Bronchial epithelial cell (primary cell): ENCODE measurements at regions not wholly inside any gene's neighbourhood (a gene's known extent, or its start where the extent isn't known, plus 50 kb on each side); places are given as distances from the start of the nearest gene placed in this dataset.

ENCODE experiments used
- DNase-seq: peaks from one replicate; pipeline ENCODE4 v3.0.0-alpha.2; 2010; ENCODE audit warnings: low read depth
- FAIRE-seq: peaks from 2 replicates; lab custom pipeline; 2011; peaks lifted over from hg19 to GRCh38; lab: Jason Lieb, UNC
- H3K27me3 ChIP-seq: 2 replicates; pipeline ENCODE4 v1.5.1; 2011; ENCODE audit warnings: low read length; ENCODE audit not compliant: control insufficient read depth, insufficient read depth
- H3K36me3 ChIP-seq: 2 replicates; pipeline ENCODE4 v1.5.1; 2011; ENCODE audit warnings: low read length; ENCODE audit not compliant: control insufficient read depth, insufficient read depth
- H3K4me3 ChIP-seq: 2 replicates; pipeline ENCODE4 v1.5.1; 2011; ENCODE audit warnings: mild to moderate bottlenecking, low read depth, low read length, control low read depth
- CTCF ChIP-seq: IDR thresholded peaks from 2 replicates; pipeline ENCODE4 v1.5.1; 2011; ENCODE audit warnings: mild to moderate bottlenecking, moderate library complexity, low read length, control low read depth, inconsistent platforms; ENCODE audit not compliant: insufficient read depth, severe bottlenecking

GRCh38 chr11:87917111-87917510 lies 258.1 kb downstream of the RAB38 start:
- no peak for FAIRE-seq

GRCh38 chr11:87909178-87909577 lies 266.1 kb downstream of the RAB38 start:
- Histone ChIP-seq H3K27me3 (no peaks in the 10 kb centered on the region), H3K36me3 (no peaks in the 10 kb centered on the region), H3K4me3 (no peak overlapping the region)
- no peak for TF ChIP-seq CTCF
- no peak for FAIRE-seq
- no peak for DNase-seq

More at GRCh38 chr11:87917111-87917510, 258.1 kb downstream of the RAB38 start:
- no peaks in the 10 kb centered on the region for H3K36me3 ChIP-seq
- no peaks in the 10 kb centered on the region for H3K27me3 ChIP-seq
- H3K4me3 ChIP-seq = no peak overlapping the region
- TF ChIP-seq CTCF = no peak
- peak; percentile 76 for DNase-seq

- FAIRE-seq (no peak), DNase-seq (no peak)
- H3K27me3 ChIP-seq = no peaks in the 10 kb centered on the region
- no peaks in the 10 kb centered on the region for H3K36me3 ChIP-seq
- no peak overlapping the region for H3K4me3 ChIP-seq
- TF ChIP-seq CTCF = no peak
Observed at GRCh38 chr11:87908086-87908485, 267.2 kb downstream of the RAB38 start.

GRCh38 chr11:87903345-87903744 lies 271.9 kb downstream of the RAB38 start:
- no peak overlapping the region for H3K4me3 ChIP-seq
- no peaks in the 10 kb centered on the region for H3K27me3 ChIP-seq
- FAIRE-seq (no peak), DNase-seq (no peak)
- no peaks in the 10 kb centered on the region for H3K36me3 ChIP-seq
- no peak for TF ChIP-seq CTCF

DNA sequence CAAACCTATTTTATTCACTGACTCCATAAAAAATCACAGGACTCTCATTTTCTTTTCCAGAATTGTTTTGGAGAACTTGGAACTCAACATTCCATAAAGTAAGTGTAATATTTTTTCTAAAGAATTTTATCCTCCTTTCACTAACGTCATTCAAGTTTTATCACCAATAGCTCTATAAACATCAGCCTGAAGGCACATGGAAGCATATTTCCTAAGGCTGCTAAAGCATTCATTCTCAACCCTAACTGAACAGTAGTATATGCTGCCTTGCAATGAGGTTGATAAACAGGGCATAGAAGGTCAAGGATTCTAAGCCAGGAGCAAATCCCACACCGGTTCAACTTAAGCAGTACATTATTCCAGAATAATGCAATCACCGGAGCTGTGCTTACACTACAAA lies 273.9 kb downstream of the RAB38 start:
- H3K4me3 ChIP-seq = no peak overlapping the region
- TF ChIP-seq CTCF = no peak
- DNase-seq (no peak), FAIRE-seq (no peak)
- no peaks in the 10 kb centered on the region for H3K36me3 ChIP-seq
- no peaks in the 10 kb centered on the region for H3K27me3 ChIP-seq

DNA sequence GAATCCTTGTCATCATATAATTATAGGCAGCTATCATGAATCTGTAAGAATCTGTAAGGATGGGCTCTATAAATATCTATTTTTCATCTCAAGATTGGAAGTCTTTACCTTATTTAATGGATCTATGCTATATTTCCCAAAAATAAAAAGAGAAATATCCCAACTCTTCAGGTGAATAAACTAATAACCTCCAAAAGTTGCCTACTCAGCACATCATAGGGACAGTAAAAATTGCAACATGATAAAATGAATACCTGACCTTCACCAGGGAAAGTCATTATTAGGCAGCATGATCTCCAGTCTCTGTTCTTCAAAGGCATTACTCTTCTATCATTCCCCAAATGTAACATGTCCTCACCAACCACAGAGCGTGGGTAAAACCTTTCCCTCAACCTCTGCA lies 277.3 kb downstream of the RAB38 start:
- no peak overlapping the region for H3K4me3 ChIP-seq
- DNase-seq = no peak
- H3K36me3 ChIP-seq = no peaks in the 10 kb centered on the region
- FAIRE-seq = no peak
- no peak for TF ChIP-seq CTCF
- no peaks in the 10 kb centered on the region for H3K27me3 ChIP-seq
